ENCODE measurements at regions not wholly inside any gene's neighbourhood (a gene's known extent, or its start where the extent isn't known, plus 50 kb on each side); places are given as distances from the start of the nearest gene placed in this dataset.

- no peaks in the 10 kb centered on the region for H4K20me1 ChIP-seq (ENCODE audit: insufficient read depth, low read length)
- H3K4me3 ChIP-seq (ENCODE audit: low read depth in 1 of 2, low read length in 2 of 2), result no peak overlapping the region
- H3K79me2 ChIP-seq (ENCODE audit: insufficient read depth, low read length), result no peaks in the 10 kb centered on the region
- no peaks in the 10 kb centered on the region for H3K36me3 ChIP-seq (ENCODE audit: insufficient read depth, low read length)
- H3K27me3 ChIP-seq (ENCODE audit: insufficient read depth, low read length, poor library complexity), result no peaks in the 10 kb centered on the region
- no peaks in the 10 kb centered on the region for H3K9me3 ChIP-seq (ENCODE audit: insufficient read depth, low read length, severe bottlenecking)
- H3K27ac ChIP-seq (ENCODE audit: low read length), result no peak overlapping the region
- no peak overlapping the region for H3K4me2 ChIP-seq (ENCODE audit: insufficient read depth, low read length)
- no peaks in the 10 kb centered on the region for H3K4me1 ChIP-seq (ENCODE audit: insufficient read depth, low read length)
- DNase-seq (no peak), ATAC-seq (ENCODE audit: insufficient read depth, low read depth) (no peak)
- H3K9ac ChIP-seq (ENCODE audit: low read depth, low read length), result no peak overlapping the region
- H2AFZ ChIP-seq (ENCODE audit: low read depth, low read length), result no peak overlapping the region
- TF ChIP-seq EZH2 (IDR thresholded peaks at IDR 0.05; ENCODE audit: borderline replicate concordance, low read depth, low read length, severe bottlenecking) (no peak), CTCF (IDR thresholded peaks at IDR 0.05; ENCODE audit: borderline replicate concordance, extremely low read depth, low read length, poor library complexity, severe bottlenecking) (no peak)
Observed at GRCh38 chr4:74873545-74874301, 59.2 kb upstream of the PARM1 start.

- DNase-seq (no peak), ATAC-seq (ENCODE audit: insufficient read depth, low read depth) (no peak)
- no peak overlapping the region for H3K4me3 ChIP-seq (ENCODE audit: low read depth in 1 of 2, low read length in 2 of 2)
- no peak overlapping the region for H3K9ac ChIP-seq (ENCODE audit: low read depth, low read length)
- no peaks in the 10 kb centered on the region for H3K9me3 ChIP-seq (ENCODE audit: insufficient read depth, low read length, severe bottlenecking)
- no peak overlapping the region for H2AFZ ChIP-seq (ENCODE audit: low read depth, low read length)
- H4K20me1 ChIP-seq (ENCODE audit: insufficient read depth, low read length), result no peaks in the 10 kb centered on the region
- no peak overlapping the region for H3K4me2 ChIP-seq (ENCODE audit: insufficient read depth, low read length)
- TF ChIP-seq CTCF (IDR thresholded peaks at IDR 0.05; ENCODE audit: borderline replicate concordance, extremely low read depth, low read length, poor library complexity, severe bottlenecking) (no peak), EZH2 (IDR thresholded peaks at IDR 0.05; ENCODE audit: borderline replicate concordance, low read depth, low read length, severe bottlenecking) (no peak)
- H3K27me3 ChIP-seq (ENCODE audit: insufficient read depth, low read length, poor library complexity), result no peaks in the 10 kb centered on the region
- no peak overlapping the region for H3K27ac ChIP-seq (ENCODE audit: low read length)
- no peaks in the 10 kb centered on the region for H3K36me3 ChIP-seq (ENCODE audit: insufficient read depth, low read length)
- H3K79me2 ChIP-seq (ENCODE audit: insufficient read depth, low read length), result no peaks in the 10 kb centered on the region
- no peaks in the 10 kb centered on the region for H3K4me1 ChIP-seq (ENCODE audit: insufficient read depth, low read length)
Observed at GRCh38 chr4:74858921-74859562, 64.7 kb upstream of the BTC start.

- Histone ChIP-seq H2AFZ (ENCODE audit: low read depth, low read length) (no peak overlapping the region), H3K27ac (ENCODE audit: low read length) (no peak overlapping the region), H4K20me1 (ENCODE audit: insufficient read depth, low read length) (no peaks in the 10 kb centered on the region), H3K9ac (ENCODE audit: low read depth, low read length) (no peak overlapping the region), H3K4me1 (ENCODE audit: insufficient read depth, low read length) (no peaks in the 10 kb centered on the region), H3K4me3 (ENCODE audit: low read depth in 1 of 2, low read length in 2 of 2) (no peak overlapping the region), H3K9me3 (ENCODE audit: insufficient read depth, low read length, severe bottlenecking) (peaks cover 4% of the 10 kb centered on the region), H3K36me3 (ENCODE audit: insufficient read depth, low read length) (no peaks in the 10 kb centered on the region), H3K79me2 (ENCODE audit: insufficient read depth, low read length) (no peaks in the 10 kb centered on the region), H3K4me2 (ENCODE audit: insufficient read depth, low read length) (no peak overlapping the region), H3K27me3 (ENCODE audit: insufficient read depth, low read length, poor library complexity) (no peaks in the 10 kb centered on the region)
- TF ChIP-seq EZH2 (IDR thresholded peaks at IDR 0.05; ENCODE audit: borderline replicate concordance, low read depth, low read length, severe bottlenecking) (no peak), CTCF (IDR thresholded peaks at IDR 0.05; ENCODE audit: borderline replicate concordance, extremely low read depth, low read length, poor library complexity, severe bottlenecking) (no peak)
- DNase-seq (no peak), ATAC-seq (ENCODE audit: insufficient read depth, low read depth) (no peak)
Observed at GRCh38 chr4:74855879-74856278, 61.6 kb upstream of the BTC start.

Measured in DND-41 (cell line).